ENCODE measurements at regions not wholly inside any gene's neighbourhood (a gene's known extent, or its start where the extent isn't known, plus 50 kb on each side); places are given as distances from the start of the nearest gene placed in this dataset.

DNA sequence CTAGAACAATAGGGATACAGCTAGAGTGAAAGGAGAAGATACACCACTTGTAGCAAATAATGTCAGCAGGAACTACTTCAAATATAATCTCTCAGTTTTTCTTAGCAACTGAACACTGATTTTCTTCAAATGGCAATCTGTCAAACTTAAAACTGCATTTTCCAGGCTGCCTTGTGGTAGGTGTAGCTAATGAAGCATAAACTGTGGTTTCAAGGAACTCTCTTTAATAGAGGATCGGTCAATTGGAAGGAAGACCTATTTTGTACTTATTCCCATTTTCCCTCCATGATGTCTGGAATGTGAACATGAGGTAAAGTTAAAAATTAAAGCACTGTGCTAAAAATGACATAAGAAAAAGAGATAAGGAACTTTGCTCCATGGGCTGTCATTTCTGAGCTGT lies 1261.9 kb downstream of the PCDH17 start:
- TF ChIP-seq TAF1 (IDR thresholded peaks at IDR 0.05; ENCODE audit: low read depth, low read length), result no peak
- TF ChIP-seq POLR2A (IDR thresholded peaks at IDR 0.05; ENCODE audit: low read depth, low read length), result no peak
- TF ChIP-seq POLR2AphosphoS5 (IDR thresholded peaks at IDR 0.05; ENCODE audit: low read depth, low read length), result no peak

All from GM12891 (cell line).